ENCODE measurements at regions not wholly inside any gene's neighbourhood (a gene's known extent, or its start where the extent isn't known, plus 50 kb on each side); places are given as distances from the start of the nearest gene placed in this dataset.
A peak's percentile ranks its signal among the peaks of the same experiment; 100 is the strongest.

DNA sequence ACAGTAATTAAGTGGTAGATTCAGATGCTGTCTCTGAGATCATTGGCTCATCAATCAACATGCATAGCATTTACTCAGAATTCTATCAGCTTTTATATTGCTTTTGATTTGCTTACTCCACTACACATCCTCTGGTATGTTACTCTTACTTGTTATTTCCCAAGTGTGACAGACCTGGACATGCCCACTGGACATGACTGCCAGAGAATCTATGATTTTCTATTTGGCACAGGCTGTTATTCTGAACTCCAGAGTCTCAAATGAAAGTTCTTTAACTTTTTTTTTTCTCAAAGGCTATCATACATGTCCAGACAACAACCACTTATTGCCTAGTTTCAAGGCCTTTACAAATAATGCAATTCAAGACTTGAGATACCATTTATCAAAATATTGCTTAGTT lies 116.1 kb upstream of the ARHGAP24 start:
- no peak overlapping the region for H3K4me3 ChIP-seq (ENCODE audit: insufficient read length, low read depth)
- no peaks in the 10 kb centered on the region for H3K4me1 ChIP-seq (ENCODE audit: insufficient read depth, insufficient read length)
- no peak for TF ChIP-seq SUZ12 (IDR thresholded peaks at IDR 0.05; ENCODE audit: extremely low read depth, insufficient read depth, insufficient read length)
- H3K36me3 ChIP-seq (ENCODE audit: insufficient read depth, insufficient read length, low read length) = no peaks in the 10 kb centered on the region
- no peaks in the 10 kb centered on the region for H3K27me3 ChIP-seq (ENCODE audit: insufficient read depth, insufficient read length)
- no peak overlapping the region for H3K9ac ChIP-seq (ENCODE audit: insufficient read length, low read depth)
- H3K9me3 ChIP-seq (ENCODE audit: insufficient read depth, low read length) = no peaks in the 10 kb centered on the region
- no peak for DNase-seq (ENCODE audit: low read depth, low spot score)

DNA sequence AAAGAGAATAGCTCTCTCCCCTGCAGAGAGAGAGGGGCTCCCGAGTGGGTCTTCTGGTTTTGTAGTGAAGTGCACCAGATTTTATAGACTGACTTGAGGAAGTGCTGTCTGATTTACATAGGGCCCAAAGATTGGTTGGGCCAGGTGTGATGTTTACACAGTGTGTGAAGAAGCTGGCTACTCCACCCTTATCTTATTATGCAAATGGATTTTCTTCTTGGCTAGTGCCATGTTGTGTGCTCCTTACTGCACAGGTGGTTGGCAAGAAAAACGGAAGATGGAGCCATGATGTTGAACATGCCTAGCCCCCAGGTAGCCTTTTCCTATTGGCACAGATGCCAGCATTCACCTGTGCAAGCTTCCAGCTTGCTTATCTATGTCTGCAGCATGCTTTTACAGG lies 112.4 kb upstream of the ARHGAP24 start:
- TF ChIP-seq YY1 (IDR thresholded peaks at IDR 0.05; ENCODE audit: insufficient read depth, insufficient read length) (no peak), SUZ12 (IDR thresholded peaks at IDR 0.05; ENCODE audit: extremely low read depth, insufficient read depth, insufficient read length) (no peak), ZNF274 (IDR thresholded peaks at IDR 0.05; ENCODE audit: low read depth, low read length) (no peak)
- Histone ChIP-seq H3K27me3 (ENCODE audit: insufficient read depth, insufficient read length) (no peaks in the 10 kb centered on the region), H3K4me1 (ENCODE audit: insufficient read depth, insufficient read length) (no peaks in the 10 kb centered on the region), H3K9me3 (ENCODE audit: insufficient read depth, low read length) (no peaks in the 10 kb centered on the region), H3K36me3 (ENCODE audit: insufficient read depth, insufficient read length, low read length) (no peaks in the 10 kb centered on the region), H3K4me3 (ENCODE audit: insufficient read length, low read depth) (no peak overlapping the region), H3K9ac (ENCODE audit: insufficient read length, low read depth) (no peak overlapping the region)
- DNase-seq (ENCODE audit: low read depth, low spot score) = no peak

DNA sequence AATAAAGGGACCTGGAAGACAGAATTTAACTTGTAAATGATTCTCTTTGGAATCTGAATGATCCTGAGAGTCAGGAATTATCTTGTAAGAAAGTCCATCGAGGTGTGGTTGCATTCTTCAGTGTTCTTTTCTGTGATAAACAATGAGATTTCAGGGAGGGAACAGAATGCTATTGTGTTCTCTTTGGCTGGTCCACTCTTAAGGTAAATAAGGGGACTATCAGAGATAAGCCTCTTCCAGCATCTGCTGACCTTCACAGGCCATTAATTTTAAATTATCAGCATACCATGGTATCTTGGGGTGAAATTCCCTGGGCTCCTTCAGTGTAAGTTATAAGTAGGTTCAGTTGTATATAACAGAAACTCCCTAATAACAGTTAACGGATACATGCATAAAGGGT lies 107.1 kb upstream of the ARHGAP24 start:
- Histone ChIP-seq H3K36me3 (ENCODE audit: insufficient read depth, insufficient read length, low read length) (no peaks in the 10 kb centered on the region), H3K27me3 (ENCODE audit: insufficient read depth, insufficient read length) (no peaks in the 10 kb centered on the region), H3K4me3 (ENCODE audit: insufficient read length, low read depth) (no peak overlapping the region), H3K9me3 (ENCODE audit: insufficient read depth, low read length) (0 out of 2 replicates have a peak, but pooled peaks cover 7% of the 10 kb centered on the region), H3K9ac (ENCODE audit: insufficient read length, low read depth) (no peak overlapping the region), H3K4me1 (ENCODE audit: insufficient read depth, insufficient read length) (no peaks in the 10 kb centered on the region)
- TF ChIP-seq YY1 (IDR thresholded peaks at IDR 0.05; ENCODE audit: insufficient read depth, insufficient read length) (no peak), SUZ12 (IDR thresholded peaks at IDR 0.05; ENCODE audit: extremely low read depth, insufficient read depth, insufficient read length) (no peak), ZNF274 (IDR thresholded peaks at IDR 0.05; ENCODE audit: low read depth, low read length) (no peak)
- peak; percentile 18 for DNase-seq (ENCODE audit: low read depth, low spot score)

DNA sequence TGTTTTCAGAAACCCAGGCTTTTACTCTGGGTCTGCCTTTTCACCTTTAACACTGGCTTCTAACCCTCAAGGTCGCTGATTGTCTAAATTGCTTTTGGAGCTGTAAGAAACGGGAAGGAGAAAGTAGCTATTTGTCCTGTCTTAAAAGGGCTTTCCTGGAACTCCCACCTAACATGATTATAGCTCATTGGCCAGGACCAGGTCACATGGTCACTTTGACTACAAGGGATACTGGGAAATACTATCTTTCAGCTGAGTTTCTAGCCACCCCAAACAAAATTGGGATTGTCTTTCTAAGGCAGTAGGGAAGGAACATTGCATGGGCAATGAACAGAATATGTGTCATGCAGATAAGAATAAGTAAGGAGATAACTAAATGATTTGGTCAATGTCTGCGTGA lies 106.7 kb upstream of the ARHGAP24 start:
- no peaks in the 10 kb centered on the region for H3K36me3 ChIP-seq (ENCODE audit: insufficient read depth, insufficient read length, low read length)
- TF ChIP-seq YY1 (IDR thresholded peaks at IDR 0.05; ENCODE audit: insufficient read depth, insufficient read length) = no peak
- no peak for TF ChIP-seq ZNF274 (IDR thresholded peaks at IDR 0.05; ENCODE audit: low read depth, low read length)
- no peak for TF ChIP-seq SUZ12 (IDR thresholded peaks at IDR 0.05; ENCODE audit: extremely low read depth, insufficient read depth, insufficient read length)
- no peaks in the 10 kb centered on the region for H3K4me1 ChIP-seq (ENCODE audit: insufficient read depth, insufficient read length)
- no peak for DNase-seq (ENCODE audit: low read depth, low spot score)
- H3K4me3 ChIP-seq (ENCODE audit: insufficient read length, low read depth) = no peak overlapping the region
- H3K27me3 ChIP-seq (ENCODE audit: insufficient read depth, insufficient read length) = no peaks in the 10 kb centered on the region
- no peak overlapping the region for H3K9ac ChIP-seq (ENCODE audit: insufficient read length, low read depth)
- 0 out of 2 replicates have a peak, but pooled peaks cover 7% of the 10 kb centered on the region for H3K9me3 ChIP-seq (ENCODE audit: insufficient read depth, low read length)

DNA sequence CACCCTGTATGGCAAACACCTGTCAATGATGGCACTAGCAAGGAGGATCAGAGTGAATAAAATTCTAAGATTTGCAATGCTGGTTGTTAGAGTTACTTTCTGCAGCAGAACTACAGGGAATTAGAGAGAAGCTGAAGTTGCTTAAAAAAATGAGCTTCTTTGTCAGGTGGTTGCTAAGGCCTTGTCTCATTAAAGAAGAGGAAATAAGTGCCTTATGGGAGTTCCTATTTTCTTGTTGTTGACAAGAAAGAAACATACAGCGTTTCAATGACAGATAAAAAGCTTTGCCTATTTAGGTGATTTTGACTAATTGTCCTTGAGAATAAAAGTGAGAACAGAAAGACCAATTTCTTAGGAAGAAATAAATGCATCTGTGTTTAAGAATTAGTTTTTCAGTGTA lies 106.0 kb upstream of the ARHGAP24 start:
- Histone ChIP-seq H3K9me3 (ENCODE audit: insufficient read depth, low read length) (0 out of 2 replicates have a peak, but pooled peaks cover 7% of the 10 kb centered on the region), H3K4me1 (ENCODE audit: insufficient read depth, insufficient read length) (no peaks in the 10 kb centered on the region), H3K27me3 (ENCODE audit: insufficient read depth, insufficient read length) (no peaks in the 10 kb centered on the region), H3K9ac (ENCODE audit: insufficient read length, low read depth) (no peak overlapping the region), H3K36me3 (ENCODE audit: insufficient read depth, insufficient read length, low read length) (no peaks in the 10 kb centered on the region), H3K4me3 (ENCODE audit: insufficient read length, low read depth) (no peak overlapping the region)
- no peak for DNase-seq (ENCODE audit: low read depth, low spot score)
- TF ChIP-seq SUZ12 (IDR thresholded peaks at IDR 0.05; ENCODE audit: extremely low read depth, insufficient read depth, insufficient read length) (no peak), ZNF274 (IDR thresholded peaks at IDR 0.05; ENCODE audit: low read depth, low read length) (no peak), YY1 (IDR thresholded peaks at IDR 0.05; ENCODE audit: insufficient read depth, insufficient read length) (no peak)

DNA sequence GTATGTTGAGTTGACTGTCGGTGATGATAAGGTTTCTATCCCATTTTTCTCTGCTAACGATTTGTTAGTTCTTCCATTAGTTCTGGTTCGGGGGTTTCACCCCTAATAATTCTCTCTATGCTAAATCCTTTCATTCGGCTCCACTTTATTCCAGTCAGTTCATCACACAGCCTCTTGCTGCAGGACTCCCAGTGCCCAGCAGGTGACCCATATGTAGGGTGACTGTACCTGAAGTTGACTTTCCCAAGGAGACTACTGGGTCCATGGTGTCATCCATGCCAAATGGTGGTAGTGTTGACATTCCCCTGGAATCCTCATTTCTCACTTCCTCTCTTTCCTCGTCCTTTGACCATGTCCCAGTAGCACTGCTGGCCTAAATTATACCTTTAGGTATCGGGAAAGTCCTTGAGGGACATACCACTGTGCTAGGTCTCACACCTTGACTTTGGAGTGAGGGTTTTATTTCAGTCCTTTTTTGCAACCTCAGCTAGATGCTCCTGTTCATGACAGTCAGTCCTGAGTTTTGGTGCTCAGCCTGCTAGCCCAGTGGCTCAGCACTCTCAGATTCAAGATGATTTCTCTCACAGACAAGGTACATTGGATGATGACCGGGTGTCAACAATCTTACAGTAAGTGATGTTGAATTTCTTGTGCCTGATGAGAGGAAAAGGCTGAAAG lies 105.1 kb upstream of the ARHGAP24 start:
- Histone ChIP-seq H3K9me3 (ENCODE audit: insufficient read depth, low read length) (0 out of 2 replicates have a peak, but pooled peaks cover 7% of the 10 kb centered on the region), H3K4me3 (ENCODE audit: insufficient read length, low read depth) (no peak overlapping the region), H3K4me1 (ENCODE audit: insufficient read depth, insufficient read length) (no peaks in the 10 kb centered on the region), H3K9ac (ENCODE audit: insufficient read length, low read depth) (no peak overlapping the region), H3K36me3 (ENCODE audit: insufficient read depth, insufficient read length, low read length) (no peaks in the 10 kb centered on the region), H3K27me3 (ENCODE audit: insufficient read depth, insufficient read length) (no peaks in the 10 kb centered on the region)
- no peak for TF ChIP-seq SUZ12 (IDR thresholded peaks at IDR 0.05; ENCODE audit: extremely low read depth, insufficient read depth, insufficient read length)
- no peak for TF ChIP-seq YY1 (IDR thresholded peaks at IDR 0.05; ENCODE audit: insufficient read depth, insufficient read length)
- no peak for TF ChIP-seq ZNF274 (IDR thresholded peaks at IDR 0.05; ENCODE audit: low read depth, low read length)
- DNase-seq (ENCODE audit: low read depth, low spot score) = no peak

DNA sequence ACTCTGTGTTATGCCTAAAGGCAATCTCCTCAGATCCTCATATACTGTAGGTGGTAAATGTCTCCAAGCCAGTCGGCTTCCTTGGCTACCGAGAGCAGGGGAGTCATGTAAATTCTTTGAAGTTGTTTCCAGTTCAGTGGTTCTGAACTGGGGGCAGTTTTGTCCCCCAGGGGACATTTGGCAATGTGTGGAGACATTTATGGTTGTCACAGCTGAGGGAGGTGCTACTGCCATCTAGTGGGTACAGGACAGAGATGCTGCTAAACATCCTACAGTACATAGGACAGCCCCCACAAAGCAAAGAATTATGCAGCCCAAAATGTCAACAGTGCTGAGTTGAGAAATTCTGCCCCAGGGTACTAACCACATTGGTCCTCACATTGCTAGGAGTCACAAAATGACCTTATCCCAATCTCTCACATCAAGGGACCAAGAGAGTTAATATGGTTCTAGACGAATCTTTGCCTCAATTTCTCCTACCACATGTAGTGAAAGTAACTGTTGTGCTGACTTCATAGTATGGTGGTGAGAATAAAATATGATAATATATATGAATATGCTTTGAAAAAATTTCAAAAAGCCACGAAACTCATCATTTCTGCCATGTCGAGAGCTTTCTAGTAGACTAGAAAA lies 104.4 kb upstream of the ARHGAP24 start:
- Histone ChIP-seq H3K9me3 (ENCODE audit: insufficient read depth, low read length) (0 out of 2 replicates have a peak, but pooled peaks cover 7% of the 10 kb centered on the region), H3K9ac (ENCODE audit: insufficient read length, low read depth) (no peak overlapping the region), H3K36me3 (ENCODE audit: insufficient read depth, insufficient read length, low read length) (no peaks in the 10 kb centered on the region), H3K4me1 (ENCODE audit: insufficient read depth, insufficient read length) (no peaks in the 10 kb centered on the region), H3K4me3 (ENCODE audit: insufficient read length, low read depth) (no peak overlapping the region), H3K27me3 (ENCODE audit: insufficient read depth, insufficient read length) (no peaks in the 10 kb centered on the region)
- TF ChIP-seq SUZ12 (IDR thresholded peaks at IDR 0.05; ENCODE audit: extremely low read depth, insufficient read depth, insufficient read length) = no peak
- no peak for TF ChIP-seq ZNF274 (IDR thresholded peaks at IDR 0.05; ENCODE audit: low read depth, low read length)
- TF ChIP-seq YY1 (IDR thresholded peaks at IDR 0.05; ENCODE audit: insufficient read depth, insufficient read length) = no peak
- DNase-seq (ENCODE audit: low read depth, low spot score) = peak; percentile 25

Measured in NT2/D1 (cell line).